ENCODE measurements at regions not wholly inside any gene's neighbourhood (a gene's known extent, or its start where the extent isn't known, plus 50 kb on each side); places are given as distances from the start of the nearest gene placed in this dataset.
"Not testable (repeated sequence)": the region's sequence is repeated elsewhere in the genome, so short reads cannot be mapped to it uniquely, and the experiment has no call there.

GRCh38 chr2:174682007-174682577 is 82.2 kb downstream of the CHRNA1 start:
- Histone ChIP-seq H3K4me3 (ENCODE audit: low read length) (peak overlapping the region; percentile 91), H3K36me3 (ENCODE audit: control insufficient read depth, insufficient read depth, low read length, severe bottlenecking) (no peaks in the 10 kb centered on the region), H3K27me3 (replicated peaks; ENCODE audit: control insufficient read depth, insufficient read depth, low read length) (no peaks in the 10 kb centered on the region), H3K9ac (ENCODE audit: low read length) (peak overlapping the region; percentile 93), H3K9me3 (ENCODE audit: control insufficient read depth, low read length) (no peaks in the 10 kb centered on the region), H3K4me1 (ENCODE audit: control insufficient read depth, insufficient read depth, low read length) (peaks cover 17% of the 10 kb centered on the region)
- DNase-seq (ENCODE audit: low read depth) = peak; percentile 73

- Histone ChIP-seq H3K9ac (ENCODE audit: low read length) (peak overlapping the region; percentile 93), H3K27me3 (replicated peaks; ENCODE audit: control insufficient read depth, insufficient read depth, low read length) (no peaks in the 10 kb centered on the region), H3K4me1 (ENCODE audit: control insufficient read depth, insufficient read depth, low read length) (peaks cover 17% of the 10 kb centered on the region), H3K4me3 (ENCODE audit: low read length) (peak overlapping the region; percentile 91), H3K36me3 (ENCODE audit: control insufficient read depth, insufficient read depth, low read length, severe bottlenecking) (no peaks in the 10 kb centered on the region), H3K9me3 (ENCODE audit: control insufficient read depth, low read length) (no peaks in the 10 kb centered on the region)
- peak; percentile 71 for DNase-seq (ENCODE audit: low read depth)
Measured at GRCh38 chr2:174681099-174682006, 82.9 kb downstream of the CHRNA1 start.

DNA sequence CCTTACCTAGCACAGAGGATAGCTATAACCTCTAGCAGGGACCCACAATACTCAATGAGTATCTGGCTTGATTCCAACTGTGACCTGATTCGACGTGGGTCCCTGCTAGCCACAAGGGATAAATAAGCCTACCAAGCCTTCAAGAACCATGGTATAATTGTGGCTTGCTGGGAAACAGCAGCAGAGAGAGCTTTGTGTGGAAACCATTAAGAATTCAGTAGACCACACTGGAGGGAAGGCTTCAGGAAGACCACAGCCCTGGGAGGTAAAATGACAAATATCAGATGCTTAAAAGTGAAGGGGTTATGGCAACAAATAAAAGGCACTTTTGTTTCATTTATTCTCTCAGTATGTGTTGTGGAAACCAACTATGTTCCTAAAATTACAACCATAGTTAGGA is 82.6 kb upstream of the WIPF1 start:
- Histone ChIP-seq H3K4me1 (ENCODE audit: control insufficient read depth, insufficient read depth, low read length) (peaks cover 17% of the 10 kb centered on the region), H3K9ac (ENCODE audit: low read length) (no peak overlapping the region), H3K9me3 (ENCODE audit: control insufficient read depth, low read length) (no peaks in the 10 kb centered on the region), H3K4me3 (ENCODE audit: low read length) (no peak overlapping the region), H3K27me3 (replicated peaks; ENCODE audit: control insufficient read depth, insufficient read depth, low read length) (no peaks in the 10 kb centered on the region), H3K36me3 (ENCODE audit: control insufficient read depth, insufficient read depth, low read length, severe bottlenecking) (no peaks in the 10 kb centered on the region)
- no peak for DNase-seq (ENCODE audit: low read depth)

- Histone ChIP-seq H3K9me3 (ENCODE audit: control insufficient read depth, low read length) (no peaks in the 10 kb centered on the region), H3K27me3 (replicated peaks; ENCODE audit: control insufficient read depth, insufficient read depth, low read length) (no peaks in the 10 kb centered on the region), H3K36me3 (ENCODE audit: control insufficient read depth, insufficient read depth, low read length, severe bottlenecking) (no peaks in the 10 kb centered on the region), H3K9ac (ENCODE audit: low read length) (no peak overlapping the region), H3K4me3 (ENCODE audit: low read length) (no peak overlapping the region), H3K4me1 (ENCODE audit: control insufficient read depth, insufficient read depth, low read length) (peaks cover 31% of the 10 kb centered on the region)
- DNase-seq (ENCODE audit: low read depth) = no peak
Measured at GRCh38 chr2:174678395-174678794, 80.8 kb upstream of the WIPF1 start.

- H3K9me3 ChIP-seq (ENCODE audit: control insufficient read depth, low read length) = no peaks in the 10 kb centered on the region
- DNase-seq (ENCODE audit: low read depth) = no peak
- H3K4me3 ChIP-seq (ENCODE audit: low read length) = no peak overlapping the region
- H3K36me3 ChIP-seq (ENCODE audit: control insufficient read depth, insufficient read depth, low read length, severe bottlenecking) = no peaks in the 10 kb centered on the region
- no peaks in the 10 kb centered on the region for H3K27me3 ChIP-seq (replicated peaks; ENCODE audit: control insufficient read depth, insufficient read depth, low read length)
- H3K4me1 ChIP-seq (ENCODE audit: control insufficient read depth, insufficient read depth, low read length) = peaks cover 29% of the 10 kb centered on the region
- no peak overlapping the region for H3K9ac ChIP-seq (ENCODE audit: low read length)
Measured at GRCh38 chr2:174675615-174676014, 78.0 kb upstream of the WIPF1 start.

- DNase-seq (ENCODE audit: low read depth) = peak; percentile 77
- no peaks in the 10 kb centered on the region for H3K36me3 ChIP-seq (ENCODE audit: control insufficient read depth, insufficient read depth, low read length, severe bottlenecking)
- peaks cover 27% of the 10 kb centered on the region for H3K4me1 ChIP-seq (ENCODE audit: control insufficient read depth, insufficient read depth, low read length)
- no peaks in the 10 kb centered on the region for H3K27me3 ChIP-seq (replicated peaks; ENCODE audit: control insufficient read depth, insufficient read depth, low read length)
- no peaks in the 10 kb centered on the region for H3K9me3 ChIP-seq (ENCODE audit: control insufficient read depth, low read length)
- peak overlapping the region; percentile 13 for H3K9ac ChIP-seq (ENCODE audit: low read length)
- no peak overlapping the region for H3K4me3 ChIP-seq (ENCODE audit: low read length)
Measured at GRCh38 chr2:174673876-174674275, 76.3 kb upstream of the WIPF1 start.

GRCh38 chr2:174673440-174673839 is 75.8 kb upstream of the WIPF1 start:
- H3K9me3 ChIP-seq (ENCODE audit: control insufficient read depth, low read length) = no peaks in the 10 kb centered on the region

DNA sequence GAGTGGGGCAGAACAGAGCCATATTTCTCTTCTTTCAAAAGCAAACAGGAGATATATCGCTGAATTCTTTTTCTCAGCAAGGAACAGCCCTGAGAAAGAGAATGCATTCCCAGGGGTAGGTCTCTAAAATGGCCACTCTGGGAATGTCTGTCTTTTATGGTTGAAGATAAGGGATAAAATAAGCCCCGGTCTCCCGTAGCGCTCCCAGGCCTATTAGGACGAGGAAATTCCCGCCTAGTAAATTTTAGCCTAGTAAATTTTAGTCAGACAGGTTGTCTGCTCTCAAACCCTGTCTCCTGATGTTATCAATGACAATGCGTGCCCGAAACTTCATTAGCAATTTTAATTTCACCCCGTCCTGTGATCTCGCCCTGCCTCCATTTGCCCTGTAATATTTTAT is 73.9 kb upstream of the WIPF1 start:
- H3K9me3 ChIP-seq (ENCODE audit: control insufficient read depth, low read length); H3K36me3 ChIP-seq (ENCODE audit: control insufficient read depth, insufficient read depth, low read length, severe bottlenecking); DNase-seq (ENCODE audit: low read depth); H3K9ac ChIP-seq (ENCODE audit: low read length); H3K27me3 ChIP-seq (replicated peaks; ENCODE audit: control insufficient read depth, insufficient read depth, low read length); H3K4me3 ChIP-seq (ENCODE audit: low read length): not testable (repeated sequence)
- peaks cover 29% of the 10 kb centered on the region for H3K4me1 ChIP-seq (ENCODE audit: control insufficient read depth, insufficient read depth, low read length)

More at GRCh38 chr2:174673440-174673839, 75.8 kb upstream of the WIPF1 start:
- Histone ChIP-seq H3K4me1 (ENCODE audit: control insufficient read depth, insufficient read depth, low read length) (peaks cover 23% of the 10 kb centered on the region), H3K27me3 (replicated peaks; ENCODE audit: control insufficient read depth, insufficient read depth, low read length) (no peaks in the 10 kb centered on the region), H3K4me3 (ENCODE audit: low read length) (no peak overlapping the region), H3K9ac (ENCODE audit: low read length) (peak overlapping the region; percentile 13), H3K36me3 (ENCODE audit: control insufficient read depth, insufficient read depth, low read length, severe bottlenecking) (no peaks in the 10 kb centered on the region)
- no peak for DNase-seq (ENCODE audit: low read depth)

DNA sequence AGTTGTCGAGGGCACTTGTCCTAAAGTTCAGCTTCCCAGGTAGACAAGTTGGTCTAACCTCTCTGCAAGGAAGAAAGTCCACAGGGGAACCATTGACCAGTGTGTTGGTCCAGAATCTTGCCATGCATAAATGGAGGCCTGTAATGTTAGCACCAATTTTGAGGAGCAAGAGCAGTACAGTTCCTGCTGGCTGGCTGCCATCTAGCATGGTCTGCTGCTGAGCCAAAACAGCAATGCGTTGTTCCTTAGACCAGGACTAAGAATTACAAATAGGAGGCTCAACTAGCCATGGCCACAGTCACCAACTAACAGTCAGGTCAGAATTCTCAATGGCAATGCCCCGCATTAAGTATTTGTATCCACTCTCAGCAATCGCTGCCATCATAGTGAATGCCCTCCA is 72.8 kb upstream of the WIPF1 start:
- no peaks in the 10 kb centered on the region for H3K36me3 ChIP-seq (ENCODE audit: control insufficient read depth, insufficient read depth, low read length, severe bottlenecking)
- DNase-seq (ENCODE audit: low read depth) = no peak
- peaks cover 35% of the 10 kb centered on the region for H3K4me1 ChIP-seq (ENCODE audit: control insufficient read depth, insufficient read depth, low read length)
- no peak overlapping the region for H3K4me3 ChIP-seq (ENCODE audit: low read length)
- H3K9me3 ChIP-seq (ENCODE audit: control insufficient read depth, low read length) = no peaks in the 10 kb centered on the region
- H3K9ac ChIP-seq (ENCODE audit: low read length) = no peak overlapping the region
- no peaks in the 10 kb centered on the region for H3K27me3 ChIP-seq (replicated peaks; ENCODE audit: control insufficient read depth, insufficient read depth, low read length)

- H3K9me3 ChIP-seq (ENCODE audit: control insufficient read depth, low read length) = no peaks in the 10 kb centered on the region
- H3K27me3 ChIP-seq (replicated peaks; ENCODE audit: control insufficient read depth, insufficient read depth, low read length) = no peaks in the 10 kb centered on the region
- H3K36me3 ChIP-seq (ENCODE audit: control insufficient read depth, insufficient read depth, low read length, severe bottlenecking) = no peaks in the 10 kb centered on the region
- no peak for DNase-seq (ENCODE audit: low read depth)
- no peak overlapping the region for H3K9ac ChIP-seq (ENCODE audit: low read length)
- peaks cover 34% of the 10 kb centered on the region for H3K4me1 ChIP-seq (ENCODE audit: control insufficient read depth, insufficient read depth, low read length)
- no peak overlapping the region for H3K4me3 ChIP-seq (ENCODE audit: low read length)
Measured at GRCh38 chr2:174669336-174669735, 71.7 kb upstream of the WIPF1 start.

GRCh38 chr2:174668075-174668474 is 70.5 kb upstream of the WIPF1 start:
- Histone ChIP-seq H3K9me3 (ENCODE audit: control insufficient read depth, low read length) (no peaks in the 10 kb centered on the region), H3K4me3 (ENCODE audit: low read length) (no peak overlapping the region), H3K36me3 (ENCODE audit: control insufficient read depth, insufficient read depth, low read length, severe bottlenecking) (no peaks in the 10 kb centered on the region), H3K4me1 (ENCODE audit: control insufficient read depth, insufficient read depth, low read length) (peaks cover 33% of the 10 kb centered on the region), H3K27me3 (replicated peaks; ENCODE audit: control insufficient read depth, insufficient read depth, low read length) (no peaks in the 10 kb centered on the region), H3K9ac (ENCODE audit: low read length) (no peak overlapping the region)
- DNase-seq (ENCODE audit: low read depth) = no peak

Data from adipocyte (in vitro differentiated cells).